GM19238 (cell line): ENCODE measurements at regions not wholly inside any gene's neighbourhood (a gene's known extent, or its start where the extent isn't known, plus 50 kb on each side); places are given as distances from the start of the nearest gene placed in this dataset.

Source experiments
- DNase-seq: peaks from one replicate; pipeline ENCODE4 v3.0.0; 2011; ENCODE audit warnings: low spot score; ENCODE audit not compliant: insufficient read length

DNA sequence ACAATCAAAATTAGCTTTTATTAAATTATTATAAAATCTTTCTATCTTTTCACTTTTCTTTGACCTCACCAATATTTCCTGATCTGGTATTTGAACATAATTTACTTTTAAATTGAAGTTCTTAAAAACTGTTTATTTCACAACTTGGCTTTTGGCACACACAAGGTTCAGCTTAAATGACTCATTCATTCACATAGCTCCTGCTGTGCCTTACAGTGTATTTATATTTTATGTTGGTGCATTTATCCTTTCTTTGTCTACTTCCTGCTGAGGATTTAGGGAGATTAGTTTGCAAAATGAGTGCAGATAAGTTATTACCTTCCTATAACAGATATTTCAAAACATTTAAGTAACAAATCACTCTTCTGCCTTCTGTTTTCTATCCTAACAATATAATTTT, 430.6 kb downstream of the DTHD1 start:
- DNase-seq, result no peak

DNA sequence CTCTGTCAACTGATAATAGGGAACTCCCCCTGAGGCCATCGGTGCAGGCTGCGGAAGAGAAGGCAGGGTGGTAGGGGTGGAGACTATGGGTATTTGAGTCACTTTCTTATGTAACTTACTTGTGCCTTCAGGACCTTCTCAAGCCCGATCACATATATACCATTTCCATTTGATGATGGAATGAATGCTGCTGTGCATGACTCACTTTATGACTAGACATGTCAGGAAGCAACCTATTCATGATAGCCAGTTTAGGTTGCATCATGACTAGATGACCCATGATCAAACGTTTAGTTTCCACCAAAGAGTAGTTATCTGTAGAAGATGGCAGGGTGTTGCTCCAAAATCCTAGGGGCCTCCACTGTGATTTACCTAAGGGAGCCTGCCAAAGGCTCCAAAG, 435.5 kb downstream of the DTHD1 start:
- DNase-seq, result no peak

DNA sequence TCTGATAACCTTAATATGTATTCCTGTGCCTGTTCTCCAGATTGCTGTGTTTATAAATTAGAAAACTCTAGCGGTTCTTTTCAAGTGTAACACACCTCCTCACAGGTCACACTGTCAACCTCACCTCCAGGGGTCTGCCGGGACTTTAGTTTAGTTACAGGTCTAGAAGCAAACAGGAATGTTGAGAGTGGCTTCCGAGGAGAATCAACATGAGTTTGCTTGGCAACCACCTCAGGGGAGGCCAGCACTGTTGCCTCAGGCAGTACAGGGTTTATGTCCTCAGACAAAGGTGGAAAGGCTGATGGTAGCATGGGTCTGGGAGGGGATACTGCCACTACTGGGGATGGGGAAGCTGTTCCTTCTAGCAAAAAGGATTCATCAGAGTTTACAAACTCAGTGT, 438.0 kb downstream of the DTHD1 start:
- DNase-seq, result no peak

- DNase-seq, result no peak
Measured at GRCh38 chr4:36722986-36723385, 441.6 kb downstream of the DTHD1 start.

GRCh38 chr4:36734334-36734733, 452.9 kb downstream of the DTHD1 start:
- DNase-seq, result no peak

DNA sequence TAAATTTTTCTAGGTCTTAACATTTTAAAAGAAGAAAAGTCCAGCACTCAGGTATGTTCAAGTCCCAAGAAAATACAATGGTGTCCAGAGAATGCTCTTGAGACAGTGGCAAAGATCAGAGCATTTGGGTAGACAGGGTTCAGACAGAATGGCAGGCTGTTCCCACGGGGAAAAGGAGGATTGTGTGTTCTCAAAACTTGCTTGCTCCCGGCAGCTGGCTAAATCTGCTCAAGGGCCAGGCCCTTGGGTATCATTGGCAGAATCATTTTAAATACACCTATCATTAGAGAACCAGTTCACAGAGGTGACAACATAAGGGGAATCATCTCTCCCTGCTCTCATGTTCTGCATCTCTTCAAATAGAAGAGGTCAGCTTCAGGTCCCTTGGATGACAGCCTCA, 456.3 kb downstream of the DTHD1 start:
- no peak for DNase-seq

DNA sequence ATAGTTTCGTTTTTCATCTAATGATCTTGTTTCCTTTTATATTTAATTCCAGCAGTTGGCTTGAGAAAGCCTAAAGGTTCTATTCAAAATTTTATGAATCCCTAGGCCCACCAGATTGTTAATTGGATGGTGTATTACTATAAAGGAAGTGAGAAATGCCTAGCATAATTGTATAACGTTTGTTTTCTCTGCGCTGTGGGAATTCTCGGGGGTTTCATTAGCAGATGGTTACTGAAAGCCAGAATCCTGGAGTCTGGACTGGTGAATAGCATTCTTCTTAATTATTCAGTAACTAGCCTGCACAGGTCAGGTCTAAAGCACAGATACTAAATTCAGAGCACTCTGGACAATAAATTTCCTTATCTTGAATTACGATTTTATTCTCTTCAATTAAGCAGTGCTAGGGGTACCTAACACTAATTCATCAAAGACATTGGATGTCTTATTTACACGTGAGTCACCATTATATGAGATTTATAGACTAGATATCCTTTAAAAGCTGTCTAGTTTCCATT, 459.4 kb downstream of the DTHD1 start:
- no peak for DNase-seq

GRCh38 chr4:36747277-36748129, 466.1 kb downstream of the DTHD1 start:
- no peak for DNase-seq

DNA sequence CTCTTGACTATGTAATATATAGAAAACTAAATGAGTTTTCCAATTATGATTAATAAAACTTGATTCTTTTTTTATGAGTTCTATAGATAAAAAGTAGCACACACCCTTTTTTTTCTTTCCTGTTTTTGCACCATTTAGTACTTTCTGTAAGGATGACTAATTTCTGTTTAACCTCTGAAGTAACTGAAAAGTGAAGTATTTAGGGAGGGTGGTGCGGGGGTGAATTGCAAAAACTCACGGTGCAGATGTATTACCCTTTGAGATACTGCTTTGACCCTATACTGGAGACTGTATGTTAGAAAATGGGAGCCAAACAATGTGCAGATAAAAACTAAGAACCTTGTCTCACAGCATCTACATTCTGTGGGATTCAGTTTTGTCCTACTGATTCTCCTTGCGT, 471.6 kb downstream of the DTHD1 start:
- DNase-seq, result no peak

DNA sequence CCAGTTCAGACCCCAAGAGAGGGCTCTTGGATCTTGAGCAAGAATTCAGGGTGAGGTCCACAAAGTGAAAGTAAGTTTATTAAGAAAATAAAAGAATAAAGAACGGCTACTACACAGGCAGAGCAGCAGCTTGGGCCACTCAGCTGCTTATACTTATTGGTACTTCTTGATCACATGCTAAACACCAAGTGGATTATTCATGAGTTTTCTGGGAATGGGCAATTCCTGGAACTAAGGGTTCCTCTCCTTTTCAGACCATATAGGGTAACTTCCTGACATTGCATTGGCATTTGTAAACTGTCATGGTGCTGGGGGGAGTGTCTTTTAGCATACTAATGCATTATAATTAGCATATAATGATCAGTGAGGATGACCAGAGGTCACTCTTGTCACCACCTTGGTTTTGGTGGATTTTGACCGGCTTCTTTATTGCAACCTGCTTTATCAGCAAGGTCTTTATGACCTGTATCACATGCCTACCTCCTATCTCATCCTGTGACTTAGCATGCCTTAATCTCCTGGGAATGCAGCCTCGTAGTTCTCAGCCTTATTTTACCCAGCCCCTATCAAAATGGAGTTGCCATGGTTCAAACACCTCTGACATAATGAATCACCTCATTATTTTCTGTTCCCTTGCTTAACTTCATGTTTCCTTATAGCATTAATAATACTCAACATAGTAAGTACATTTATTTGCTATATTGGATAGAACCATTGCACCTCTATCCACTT, 476.3 kb downstream of the DTHD1 start:
- no peak for DNase-seq

DNA sequence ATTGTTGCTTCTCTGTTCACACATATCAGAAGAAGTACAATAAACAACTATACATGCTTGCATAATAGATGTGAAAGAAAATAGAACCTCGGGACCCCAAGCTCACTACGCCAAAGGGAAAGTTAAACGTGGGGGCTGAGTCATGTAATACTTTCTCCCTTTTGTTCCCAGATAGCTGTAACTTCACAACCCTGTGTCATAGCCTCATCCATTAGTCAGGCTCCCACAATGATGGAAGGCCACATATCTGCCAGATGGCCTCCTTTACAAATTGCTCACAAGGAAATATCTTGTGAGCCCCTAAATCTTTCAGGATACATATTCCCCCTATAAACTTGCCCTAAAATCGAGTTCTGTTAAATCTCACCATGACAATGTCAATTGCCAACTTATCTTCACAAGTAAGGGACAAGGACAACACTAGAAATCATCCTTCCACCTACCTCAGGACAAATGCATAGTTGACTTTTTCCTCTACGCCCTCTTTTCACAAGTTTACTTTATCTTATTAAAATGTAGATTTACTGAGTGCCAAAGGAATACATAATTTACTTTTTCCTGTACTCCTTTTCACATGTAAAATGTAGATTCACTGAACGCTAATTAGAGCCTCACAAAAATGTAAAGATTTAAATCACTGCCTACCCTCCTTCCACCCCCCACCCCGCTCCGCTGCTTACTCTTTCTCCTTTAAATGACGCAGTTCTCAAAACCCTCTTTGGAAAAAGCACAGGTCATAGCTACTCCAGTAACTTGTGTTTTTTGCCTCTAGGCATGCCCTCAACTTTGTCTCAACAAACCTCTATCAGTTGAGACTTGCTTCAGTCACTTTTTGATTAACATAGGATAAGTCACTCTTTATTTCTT, 477.1 kb downstream of the DTHD1 start:
- DNase-seq, result no peak

DNA sequence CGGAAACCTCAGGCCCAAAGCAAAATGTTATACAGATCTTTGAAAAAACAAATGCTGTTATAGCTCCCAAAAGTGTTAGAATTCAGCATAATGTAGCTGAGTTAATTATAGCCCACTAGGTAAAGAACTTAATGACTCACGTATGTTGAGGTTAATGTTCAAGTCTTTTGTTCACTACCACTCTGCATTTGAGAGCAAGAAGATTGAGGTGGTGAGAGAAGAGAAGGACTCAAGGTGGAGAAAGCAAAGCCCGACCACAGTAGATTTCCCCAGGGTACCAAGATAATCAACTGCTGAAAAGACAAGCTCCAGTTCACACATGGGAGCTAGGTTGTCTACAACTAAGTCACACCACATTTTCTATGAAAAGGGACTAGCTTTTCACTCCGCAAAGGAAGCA, 480.2 kb downstream of the DTHD1 start:
- no peak for DNase-seq

DNA sequence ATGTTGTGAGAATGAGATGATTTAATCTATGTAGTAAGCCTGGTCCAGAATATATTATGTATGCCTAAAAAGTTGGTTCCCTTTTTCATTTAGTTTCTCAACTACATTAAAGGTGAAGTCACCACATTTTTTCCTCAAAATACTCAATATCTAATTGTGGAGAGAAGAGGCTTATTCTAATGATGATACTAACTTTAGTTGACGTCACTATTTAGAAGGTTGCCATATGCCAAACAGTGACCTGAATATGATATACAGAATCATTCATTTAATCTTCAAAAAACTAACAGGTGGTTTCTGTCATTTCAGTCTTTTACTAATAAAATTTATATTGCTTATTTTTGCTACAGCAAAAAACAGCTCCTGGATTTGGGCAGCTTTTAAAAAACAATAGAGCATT, 480.7 kb upstream of the NWD2 start:
- no peak for DNase-seq

- no peak for DNase-seq
Measured at GRCh38 chr4:36767596-36767995, 476.9 kb upstream of the NWD2 start.

DNA sequence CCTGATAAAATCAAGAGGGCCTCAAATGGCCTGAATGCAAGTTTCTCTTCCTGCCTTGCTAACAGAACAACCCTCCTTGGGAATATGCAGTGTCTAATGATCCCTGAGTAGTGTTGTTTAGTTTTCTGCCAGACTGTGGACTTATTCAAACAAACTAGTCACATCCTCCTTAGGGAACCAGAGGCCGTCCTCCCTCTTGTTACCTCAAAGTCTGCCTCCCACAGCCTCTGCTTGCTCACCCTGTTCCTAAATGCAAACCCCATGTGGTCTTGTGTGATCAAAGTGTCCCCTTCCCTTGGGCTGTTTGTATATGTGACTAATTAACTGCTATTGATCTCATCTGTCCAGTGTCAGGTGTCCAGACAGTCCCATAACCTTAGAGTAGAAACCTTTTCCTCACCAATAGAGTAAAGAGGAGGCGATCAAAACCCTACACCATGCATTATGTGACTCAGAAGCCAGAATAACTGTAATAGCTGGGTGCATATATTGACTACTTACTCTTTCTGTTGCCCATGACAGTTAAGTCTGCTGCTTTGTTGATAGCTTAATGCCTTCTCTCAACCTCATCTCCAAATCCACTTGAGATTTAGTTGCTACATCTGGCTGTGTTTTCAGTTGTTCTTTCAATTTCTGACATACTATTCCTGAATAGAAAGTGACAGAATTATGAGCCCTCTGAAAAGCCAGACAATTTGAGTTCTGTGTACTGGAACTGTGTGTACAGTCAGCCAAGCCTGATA, 473.0 kb upstream of the NWD2 start:
- no peak for DNase-seq

DNA sequence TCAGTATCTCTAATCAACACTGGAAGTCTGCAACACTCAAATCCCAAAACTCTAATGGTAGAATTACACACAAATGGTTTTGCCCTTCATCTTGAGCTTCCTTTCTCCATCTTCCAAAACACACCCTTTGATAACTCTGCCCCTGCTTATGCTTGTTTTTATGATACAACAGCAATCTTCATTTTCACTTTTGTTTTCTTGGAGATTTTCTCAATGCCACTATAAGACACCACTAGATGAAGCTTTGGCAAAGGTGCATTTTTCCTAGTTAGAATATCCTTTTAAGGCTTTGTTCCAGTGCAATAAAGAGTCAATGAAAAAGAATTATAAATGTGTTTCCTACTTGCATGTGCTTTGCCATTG, 472.4 kb upstream of the NWD2 start:
- no peak for DNase-seq

GRCh38 chr4:36773467-36773866, 471.1 kb upstream of the NWD2 start:
- no peak for DNase-seq

GRCh38 chr4:36775544-36775943, 469.0 kb upstream of the NWD2 start:
- DNase-seq, result no peak

GRCh38 chr4:36779601-36780000, 464.9 kb upstream of the NWD2 start:
- no peak for DNase-seq

GRCh38 chr4:36785973-36786372, 458.6 kb upstream of the NWD2 start:
- DNase-seq, result no peak

DNA sequence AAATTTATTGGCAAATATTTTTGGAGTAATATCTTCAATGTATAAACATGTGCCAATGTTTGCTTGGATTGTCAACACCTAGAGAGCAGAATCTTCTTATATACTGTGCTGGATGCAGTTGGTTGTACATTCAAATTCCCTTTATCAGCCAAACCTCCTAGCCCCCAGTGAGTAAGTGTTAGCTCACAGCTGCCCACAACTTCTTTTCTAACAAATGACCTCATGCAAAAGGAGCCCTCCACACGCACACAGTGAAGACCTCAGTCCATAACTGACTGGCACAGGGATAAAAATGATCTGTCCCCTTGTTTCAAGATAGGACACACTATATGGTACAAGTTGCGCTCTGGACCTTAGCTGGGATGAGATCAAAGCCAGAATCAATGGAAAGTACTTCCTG, 458.0 kb upstream of the NWD2 start:
- no peak for DNase-seq
